Naive thymus-derived CD8-positive, alpha-beta T cell (primary cell): ENCODE measurements at regions not wholly inside any gene's neighbourhood (a gene's known extent, or its start where the extent isn't known, plus 50 kb on each side); places are given as distances from the start of the nearest gene placed in this dataset.

Experiments
- ATAC-seq, 2 donors: fragments of 150-1000 bp; cut with Tn5 transposase in 1 of 2; sonication (Bioruptor Pico), chemical (Tn5 transposase) in 1 of 2; 1 replicate in 1 of 2; 2 replicates in 1 of 2; pipeline ENCODE4 v1.10.0; 2021; ENCODE audit warnings: mild to moderate bottlenecking in 2 of 2, moderate library complexity in 2 of 2
- POLR2A ChIA-PET: fragments of 350-600 bp; sonication (Branson Sonifier 250); formaldehyde crosslinking; loops from one replicate; lab custom pipeline; 2021; ENCODE audit warnings: antibody characterized with exemption; lab: Charles Lee
- DNase-seq, 10 donors: peaks; one replicate each; pipeline versions ENCODE4 v3.0.0 to v3.0.0-alpha.2; 2020 to 2022
- H3K27ac Mint-ChIP-seq, 10 donors: one replicate each; pipeline ENCODE4 v1.8.0; 2020 to 2022; ENCODE audit warnings: mild to moderate bottlenecking in 10 of 10, mixed read lengths in 10 of 10, moderate library complexity in 4 of 10, inconsistent platforms in 1 of 10
- H3K27me3 Mint-ChIP-seq, 5 donors: one replicate each; pipeline ENCODE4 v1.8.0; 2021 to 2022; ENCODE audit warnings: mixed read lengths in 5 of 5
- H3K36me3 Mint-ChIP-seq, 3 donors: one replicate each; pipeline ENCODE4 v1.8.0; 2020 to 2022; ENCODE audit warnings: mixed read lengths in 3 of 3, mild to moderate bottlenecking in 2 of 3, inconsistent platforms in 1 of 3
- H3K4me1 Mint-ChIP-seq, 4 donors: one replicate each; pipeline ENCODE4 v1.8.0; 2021 to 2022; ENCODE audit warnings: mixed read lengths in 4 of 4
- H3K4me3 Mint-ChIP-seq, 10 donors: one replicate each; pipeline ENCODE4 v1.8.0; 2020 to 2022; ENCODE audit warnings: mild to moderate bottlenecking in 10 of 10, mixed read lengths in 10 of 10, moderate library complexity in 6 of 10, inconsistent platforms in 1 of 10
- H3K9me3 Mint-ChIP-seq, 9 donors: one replicate each; pipeline ENCODE4 v1.8.0; 2020 to 2022; ENCODE audit warnings: mixed read lengths in 9 of 9, mild to moderate bottlenecking in 3 of 9, inconsistent platforms in 1 of 9, moderate library complexity in 1 of 9

GRCh38 chr5:155068616-155069100, 55.1 kb downstream of the KIF4B start:
- no peaks in the 10 kb centered on the region for H3K4me1 Mint-ChIP-seq
- no peak for ATAC-seq
- H3K4me3 Mint-ChIP-seq: no peak overlapping the region
- H3K36me3 Mint-ChIP-seq: no peaks in the 10 kb centered on the region
- H3K27me3 Mint-ChIP-seq: peaks cover 2 to 19% (median 12%) of the 10 kb centered on the region in 5 donors
- POLR2A ChIA-PET: no interaction called here
- no peak for DNase-seq
- H3K27ac Mint-ChIP-seq: no peak overlapping the region
- peaks cover 0 to 13% (median 2%) of the 10 kb centered on the region in 9 donors for H3K9me3 Mint-ChIP-seq

- Mint-ChIP-seq H3K36me3 (no peaks in the 10 kb centered on the region), H3K27ac (no peak overlapping the region), H3K27me3 (peaks cover 0 to 19% (median 7%) of the 10 kb centered on the region in 5 donors), H3K4me3 (no peak overlapping the region), H3K4me1 (no peaks in the 10 kb centered on the region), H3K9me3 (peaks cover 0 to 13% (median 2%) of the 10 kb centered on the region in 9 donors)
- ATAC-seq (no peak), DNase-seq (no peak)
- POLR2A ChIA-PET: no interaction called here
These were observed 56.4 kb downstream of the KIF4B start for GRCh38 chr5:155069961-155070360.

GRCh38 chr5:155070781-155071180, 57.2 kb downstream of the KIF4B start:
- Mint-ChIP-seq H3K27me3 (peaks cover 0 to 18% (median 7%) of the 10 kb centered on the region in 5 donors), H3K36me3 (no peaks in the 10 kb centered on the region), H3K27ac (no peak overlapping the region), H3K4me1 (no peaks in the 10 kb centered on the region), H3K9me3 (peaks cover 0 to 13% (median 2%) of the 10 kb centered on the region in 9 donors), H3K4me3 (no peak overlapping the region)
- DNase-seq (no peak), ATAC-seq (no peak)
- POLR2A ChIA-PET: no interaction called here

GRCh38 chr5:155076379-155076778, 62.8 kb downstream of the KIF4B start:
- ATAC-seq: no peak
- POLR2A ChIA-PET: no interaction called here
- Mint-ChIP-seq H3K27me3 (peaks cover 3 to 37% (median 7%) of the 10 kb centered on the region in 5 donors), H3K4me3 (no peak overlapping the region), H3K4me1 (no peaks in the 10 kb centered on the region), H3K36me3 (no peaks in the 10 kb centered on the region), H3K9me3 (peaks cover 0 to 13% (median 2%) of the 10 kb centered on the region in 9 donors), H3K27ac (no peak overlapping the region)
- DNase-seq: no peak

- no peak overlapping the region for H3K4me3 Mint-ChIP-seq
- no peak for DNase-seq
- no peak overlapping the region for H3K27ac Mint-ChIP-seq
- no peaks in the 10 kb centered on the region for H3K4me1 Mint-ChIP-seq
- H3K36me3 Mint-ChIP-seq: no peaks in the 10 kb centered on the region
- peaks cover 0 to 2% (median 0%) of the 10 kb centered on the region in 9 donors for H3K9me3 Mint-ChIP-seq
- H3K27me3 Mint-ChIP-seq: peaks cover 1 to 41% (median 7%) of the 10 kb centered on the region in 5 donors
- no peak for ATAC-seq
- POLR2A ChIA-PET: no interaction called here
These were observed 66.1 kb downstream of the KIF4B start for GRCh38 chr5:155079698-155080097.

- Mint-ChIP-seq H3K27ac (no peak overlapping the region), H3K27me3 (peaks cover 1 to 41% (median 7%) of the 10 kb centered on the region in 5 donors), H3K4me1 (no peaks in the 10 kb centered on the region), H3K9me3 (peaks cover 0 to 2% (median 0%) of the 10 kb centered on the region in 9 donors), H3K36me3 (no peaks in the 10 kb centered on the region), H3K4me3 (no peak overlapping the region)
- POLR2A ChIA-PET: no interaction called here
- ATAC-seq (no peak), DNase-seq (no peak)
These were observed 67.2 kb downstream of the KIF4B start for GRCh38 chr5:155080721-155081120.

GRCh38 chr5:155081618-155082017, 68.1 kb downstream of the KIF4B start:
- Mint-ChIP-seq H3K27me3 (peaks cover 1 to 37% (median 6%) of the 10 kb centered on the region in 5 donors), H3K9me3 (peaks cover 0 to 1% (median 0%) of the 10 kb centered on the region in 9 donors), H3K27ac (no peak overlapping the region), H3K4me1 (no peaks in the 10 kb centered on the region), H3K4me3 (no peak overlapping the region), H3K36me3 (no peaks in the 10 kb centered on the region)
- ATAC-seq: no peak
- POLR2A ChIA-PET: no interaction called here
- no peak for DNase-seq

- Mint-ChIP-seq H3K4me1 (no peaks in the 10 kb centered on the region), H3K27ac (no peak overlapping the region), H3K4me3 (no peak overlapping the region), H3K36me3 (no peaks in the 10 kb centered on the region), H3K27me3 (peaks cover 2 to 30% (median 6%) of the 10 kb centered on the region in 5 donors), H3K9me3 (no peaks in the 10 kb centered on the region)
- ATAC-seq (no peak), DNase-seq (no peak)
- POLR2A ChIA-PET: no interaction called here
These were observed 68.8 kb downstream of the KIF4B start for GRCh38 chr5:155082401-155082800.

- H3K36me3 Mint-ChIP-seq: no peaks in the 10 kb centered on the region
- H3K27me3 Mint-ChIP-seq: peaks cover 0 to 25% (median 6%) of the 10 kb centered on the region in 5 donors
- H3K27ac Mint-ChIP-seq: peak overlapping the region in 1 of 10 donors; percentile 11
- H3K4me3 Mint-ChIP-seq: no peak overlapping the region
- no peaks in the 10 kb centered on the region for H3K4me1 Mint-ChIP-seq
- ATAC-seq (no peak), DNase-seq (no peak)
- POLR2A ChIA-PET: no interaction called here
- no peaks in the 10 kb centered on the region for H3K9me3 Mint-ChIP-seq
These were observed 71.9 kb downstream of the KIF4B start for GRCh38 chr5:155085282-155085989.

GRCh38 chr5:155087036-155087435, 73.5 kb downstream of the KIF4B start:
- POLR2A ChIA-PET: no interaction called here
- no peaks in the 10 kb centered on the region for H3K4me1 Mint-ChIP-seq

GRCh38 chr5:155088811-155089210, 75.3 kb downstream of the KIF4B start:
- no peak for DNase-seq
- no peak overlapping the region for H3K27ac Mint-ChIP-seq
- no peaks in the 10 kb centered on the region for H3K4me1 Mint-ChIP-seq
- no peaks in the 10 kb centered on the region for H3K36me3 Mint-ChIP-seq
- POLR2A ChIA-PET: no interaction called here
- peaks cover 0 to 33% (median 8%) of the 10 kb centered on the region in 5 donors for H3K27me3 Mint-ChIP-seq
- no peak overlapping the region for H3K4me3 Mint-ChIP-seq
- no peaks in the 10 kb centered on the region for H3K9me3 Mint-ChIP-seq
- no peak for ATAC-seq

More at GRCh38 chr5:155087036-155087435, 73.5 kb downstream of the KIF4B start:
- no peaks in the 10 kb centered on the region for H3K36me3 Mint-ChIP-seq
- H3K27me3 Mint-ChIP-seq: peaks cover 0 to 15% (median 6%) of the 10 kb centered on the region in 5 donors
- no peak overlapping the region for H3K27ac Mint-ChIP-seq
- no peak for DNase-seq
- H3K4me3 Mint-ChIP-seq: no peak overlapping the region
- H3K9me3 Mint-ChIP-seq: no peaks in the 10 kb centered on the region
- no peak for ATAC-seq

GRCh38 chr5:155089643-155090042, 76.1 kb downstream of the KIF4B start:
- Mint-ChIP-seq H3K27ac (peak overlapping the region in 2 of 10 donors; percentile 17 to 45), H3K36me3 (no peaks in the 10 kb centered on the region), H3K4me3 (no peak overlapping the region), H3K4me1 (no peaks in the 10 kb centered on the region), H3K27me3 (peaks cover 0 to 37% (median 8%) of the 10 kb centered on the region in 5 donors), H3K9me3 (no peaks in the 10 kb centered on the region)
- POLR2A ChIA-PET: no interaction called here
- DNase-seq: no peak
- no peak for ATAC-seq

GRCh38 chr5:155091063-155091648, 77.6 kb downstream of the KIF4B start:
- H3K9me3 Mint-ChIP-seq: no peaks in the 10 kb centered on the region
- H3K4me1 Mint-ChIP-seq: no peaks in the 10 kb centered on the region
- H3K4me3 Mint-ChIP-seq: no peak overlapping the region
- H3K27ac Mint-ChIP-seq: no peak overlapping the region
- H3K36me3 Mint-ChIP-seq: no peaks in the 10 kb centered on the region
- ATAC-seq: no peak
- H3K27me3 Mint-ChIP-seq: peaks cover 5 to 45% (median 13%) of the 10 kb centered on the region in 5 donors
- POLR2A ChIA-PET: no interaction called here
- DNase-seq: no peak
